CD4-positive, alpha-beta T cell treated with Interleukin-4 for 4 hours (primary cell): ENCODE measurements at regions not wholly inside any gene's neighbourhood (a gene's known extent, or its start where the extent isn't known, plus 50 kb on each side); places are given as distances from the start of the nearest gene placed in this dataset.

Experiments used
- DNase-seq: peaks from one replicate; pipeline ENCODE4 v3.0.0-alpha.2; 2020

DNA sequence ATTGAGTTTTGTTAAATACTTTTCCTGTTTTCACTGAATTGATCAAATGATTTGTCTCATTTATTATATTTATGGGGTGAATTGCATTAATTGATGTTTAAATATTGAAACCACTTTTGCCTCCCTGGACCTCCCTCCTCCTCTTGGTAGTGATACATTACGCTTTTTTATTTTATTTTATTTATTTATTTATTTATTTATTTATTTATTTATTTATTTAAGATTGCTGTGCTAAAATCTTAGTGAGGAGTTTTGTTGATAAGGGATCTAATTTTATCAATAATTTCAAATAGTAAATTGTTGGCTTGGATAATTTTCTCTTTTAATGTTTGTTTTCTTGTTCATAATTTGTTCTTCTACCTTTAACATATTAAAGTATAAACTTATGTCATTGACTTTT, 1281.0 kb upstream of the NXPH2 start:
- DNase-seq, result no peak

DNA sequence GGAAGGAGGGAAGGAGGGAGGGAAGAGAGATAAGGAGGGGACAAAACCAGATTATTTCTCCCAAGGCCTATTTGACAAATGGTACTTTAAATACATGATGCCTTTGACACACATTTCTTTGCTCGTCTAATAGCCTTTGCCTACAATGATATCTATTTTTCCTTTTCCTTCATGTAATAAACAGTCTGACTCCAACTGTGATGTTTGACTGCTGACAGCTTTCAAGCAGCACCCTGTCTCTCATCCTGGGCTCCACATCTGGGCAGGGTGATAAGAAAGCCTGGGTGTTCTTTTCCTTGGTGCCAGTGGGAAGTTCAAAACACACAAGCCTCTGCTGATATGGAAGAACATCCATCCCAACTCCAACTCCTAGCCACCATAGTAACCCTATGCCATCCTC, 1277.7 kb upstream of the NXPH2 start:
- no peak for DNase-seq

DNA sequence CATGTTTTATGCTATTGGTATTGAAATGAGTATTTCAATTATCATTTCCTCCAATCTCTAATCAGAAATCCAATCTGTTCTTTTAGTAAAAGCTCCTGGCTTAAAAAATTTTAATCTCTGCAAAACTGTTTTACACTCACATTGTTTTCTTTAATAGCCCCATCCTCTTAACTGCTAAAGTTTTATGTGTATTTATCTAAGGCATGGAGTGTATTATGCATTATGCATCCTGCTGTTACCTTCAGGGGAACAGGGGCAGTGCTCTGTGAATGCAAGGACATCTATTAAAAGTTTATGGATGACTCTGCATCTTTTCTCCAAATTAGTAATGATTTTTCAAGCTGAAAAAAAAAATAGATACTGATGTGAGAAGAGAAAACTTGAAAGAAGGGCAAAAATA, 1261.6 kb upstream of the NXPH2 start:
- no peak for DNase-seq

DNA sequence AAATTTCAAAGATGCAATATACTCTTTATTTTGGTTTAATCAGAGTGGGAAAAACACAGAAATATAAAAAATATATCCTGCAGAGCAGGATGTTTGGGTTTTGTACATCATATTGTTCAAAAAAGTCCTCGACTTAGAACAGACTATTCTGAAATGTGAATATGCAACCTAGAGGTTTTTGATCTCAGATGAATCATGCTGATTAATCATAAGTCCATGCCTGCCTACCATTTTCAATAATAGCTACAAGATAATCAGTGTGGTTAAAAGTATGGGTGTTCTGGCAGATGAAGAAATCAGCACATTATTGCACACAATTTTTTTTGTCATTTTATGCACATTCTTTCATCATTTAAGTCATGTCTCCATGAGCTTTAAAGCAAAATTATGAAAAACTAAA, 1261.0 kb upstream of the NXPH2 start:
- no peak for DNase-seq

DNA sequence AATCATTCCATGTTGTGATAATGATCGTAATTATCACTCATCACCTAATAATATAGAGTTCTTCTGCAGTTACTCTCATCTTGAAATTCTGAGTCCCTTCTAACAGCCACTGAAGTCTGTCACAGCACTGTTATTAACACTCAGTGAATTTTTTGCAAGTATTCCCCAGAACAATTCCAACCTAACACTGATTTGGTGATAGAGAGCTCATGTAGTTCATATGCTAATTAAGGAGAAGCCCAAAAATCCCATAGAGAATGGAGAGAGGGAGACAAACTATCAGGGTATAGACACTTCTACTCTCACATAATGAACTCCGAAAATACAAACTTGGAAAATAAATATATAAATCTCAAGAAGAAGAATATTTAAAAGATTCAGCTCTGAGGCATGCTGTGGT, 1253.4 kb upstream of the NXPH2 start:
- no peak for DNase-seq

GRCh38 chr2:140027966-140028365, 1247.8 kb upstream of the NXPH2 start:
- DNase-seq, result no peak

GRCh38 chr2:140027320-140027719, 1247.1 kb upstream of the NXPH2 start:
- DNase-seq, result no peak

- DNase-seq, result no peak
Measured at GRCh38 chr2:140023291-140023690, 1243.1 kb upstream of the NXPH2 start.

- DNase-seq, result no peak
Measured at GRCh38 chr2:140018541-140018940, 1238.4 kb upstream of the NXPH2 start.

DNA sequence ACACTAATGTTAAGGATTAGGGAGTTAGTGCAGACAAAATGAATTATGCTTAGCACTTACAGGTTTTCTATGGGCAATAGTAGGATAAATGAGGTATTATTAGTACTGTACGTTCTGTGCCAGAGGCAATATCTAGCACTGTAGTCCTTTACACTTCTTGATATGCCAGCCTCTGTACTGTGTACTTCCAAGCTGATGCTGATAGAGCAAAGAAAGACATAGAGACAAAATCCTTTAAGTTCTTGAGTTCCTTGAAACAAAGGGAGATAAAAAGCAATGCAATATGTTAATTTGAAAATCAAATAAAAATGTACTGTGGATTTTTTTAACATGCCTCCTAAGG, 1234.0 kb upstream of the NXPH2 start:
- DNase-seq, result no peak

- DNase-seq, result no peak
Measured at GRCh38 chr2:140013545-140014203, 1233.5 kb upstream of the NXPH2 start.

DNA sequence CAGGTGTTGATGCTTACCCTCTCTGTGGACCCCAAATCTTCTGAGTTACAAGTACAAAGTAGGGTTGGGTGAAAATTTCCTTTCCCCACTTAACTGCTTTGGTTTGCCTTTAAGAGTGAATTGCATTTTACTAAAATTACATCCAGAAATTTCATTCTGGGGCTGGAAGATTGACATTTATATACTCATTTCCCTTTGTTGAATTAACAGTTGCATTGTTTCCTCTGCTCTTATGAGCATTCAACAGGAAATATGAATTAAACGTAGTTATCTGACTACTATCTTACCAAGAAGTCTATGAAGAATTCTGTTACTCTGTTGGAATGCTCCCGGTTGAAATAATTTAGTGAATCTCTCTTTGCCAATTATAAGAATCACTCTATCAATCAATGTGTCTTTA, 1231.1 kb upstream of the NXPH2 start:
- no peak for DNase-seq

DNA sequence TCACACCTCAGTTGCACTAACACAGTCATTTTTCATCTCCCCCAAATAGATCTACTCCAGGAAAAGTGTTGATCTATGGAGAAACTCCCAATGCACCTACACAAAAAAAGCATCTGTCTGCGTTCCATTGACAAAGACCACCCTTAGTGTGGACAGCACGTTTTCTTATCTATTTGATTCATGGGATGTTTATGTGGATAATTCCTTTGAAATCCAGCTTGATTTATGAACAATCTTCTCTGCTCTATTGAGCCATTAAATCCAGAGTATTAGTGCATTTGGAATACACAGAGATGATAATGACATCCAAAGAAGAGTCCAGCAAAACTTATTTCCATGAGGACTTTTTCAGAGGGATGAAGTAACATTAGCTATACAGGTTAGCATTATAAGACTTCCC, 1221.9 kb upstream of the NXPH2 start:
- no peak for DNase-seq

- no peak for DNase-seq
Measured at GRCh38 chr2:139992711-139993345, 1212.6 kb upstream of the NXPH2 start.

DNA sequence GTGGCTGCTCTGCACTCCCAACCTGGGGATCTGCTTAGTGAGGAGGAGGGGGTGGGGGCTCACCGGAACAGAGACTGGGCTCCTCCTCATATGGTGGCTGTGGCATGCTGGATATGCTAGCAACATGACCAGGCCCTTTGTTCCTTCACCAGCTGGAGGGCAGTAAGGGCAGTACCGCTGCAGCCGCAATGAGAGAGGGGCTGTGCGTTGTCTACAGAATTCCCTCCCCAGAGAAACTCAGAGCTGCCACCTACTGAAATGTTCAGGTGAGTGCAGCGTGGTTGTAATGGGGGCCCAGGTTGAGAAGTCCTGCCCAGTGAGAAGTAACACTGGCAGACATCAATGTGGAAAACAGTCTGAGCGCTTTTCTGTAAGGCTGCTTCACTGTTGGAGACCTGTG, 1211.9 kb upstream of the NXPH2 start:
- no peak for DNase-seq

DNA sequence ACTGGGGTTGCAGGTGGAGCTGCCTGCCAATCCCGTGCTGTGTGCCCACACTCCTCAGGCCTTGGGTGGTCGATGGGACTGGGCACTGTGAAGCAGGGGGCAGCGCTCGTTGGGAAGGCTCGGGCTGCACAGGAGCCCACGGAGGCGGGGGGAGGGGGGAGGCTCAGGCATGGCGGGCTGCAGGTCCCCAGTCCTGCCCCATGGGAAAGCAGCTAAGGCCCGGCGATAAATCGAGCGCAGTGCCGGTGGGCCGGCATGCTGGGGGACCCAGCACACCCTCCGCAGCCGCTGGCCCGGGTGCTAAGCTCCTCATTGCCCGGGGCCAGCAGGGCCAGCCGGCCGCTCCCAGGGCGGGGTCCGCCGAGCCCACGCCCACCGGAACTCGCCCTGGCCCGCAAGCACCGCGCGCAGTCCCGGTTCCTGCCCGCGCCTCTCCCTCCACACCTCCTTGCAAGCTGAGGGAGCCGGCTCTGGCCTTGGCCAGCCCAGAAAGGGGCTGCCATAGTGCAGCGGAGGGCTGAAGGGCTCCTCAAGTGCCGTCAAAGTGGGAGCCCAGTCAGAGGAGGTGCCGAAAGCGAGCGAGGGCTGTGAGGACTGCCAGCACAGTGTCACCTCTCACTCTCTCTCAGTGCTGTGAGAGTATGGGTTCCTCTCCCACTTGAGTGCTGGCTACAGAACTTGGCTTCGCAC, 1210.6 kb upstream of the NXPH2 start:
- DNase-seq, result no peak

- DNase-seq, result no peak
Measured at GRCh38 chr2:139969323-139969722, 1189.1 kb upstream of the NXPH2 start.

DNA sequence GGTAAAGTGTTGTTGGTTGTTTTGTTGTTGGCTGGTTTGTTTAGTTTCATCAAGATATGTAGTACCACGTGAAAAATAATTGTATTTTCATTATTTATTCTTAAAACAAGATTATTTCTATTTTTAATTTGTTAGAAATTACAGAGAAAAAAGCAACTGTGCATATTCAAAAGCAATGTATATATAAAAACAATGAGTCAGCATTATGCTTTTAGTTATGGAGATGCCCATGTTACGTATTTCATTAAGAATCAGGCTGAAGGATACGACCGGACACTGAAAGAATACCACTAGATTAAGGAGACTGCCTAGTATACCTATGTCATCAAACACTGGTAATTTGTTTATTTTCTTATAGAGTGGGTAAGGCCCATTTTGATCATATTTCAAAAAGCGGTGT, 1188.4 kb upstream of the NXPH2 start:
- DNase-seq, result no peak

DNA sequence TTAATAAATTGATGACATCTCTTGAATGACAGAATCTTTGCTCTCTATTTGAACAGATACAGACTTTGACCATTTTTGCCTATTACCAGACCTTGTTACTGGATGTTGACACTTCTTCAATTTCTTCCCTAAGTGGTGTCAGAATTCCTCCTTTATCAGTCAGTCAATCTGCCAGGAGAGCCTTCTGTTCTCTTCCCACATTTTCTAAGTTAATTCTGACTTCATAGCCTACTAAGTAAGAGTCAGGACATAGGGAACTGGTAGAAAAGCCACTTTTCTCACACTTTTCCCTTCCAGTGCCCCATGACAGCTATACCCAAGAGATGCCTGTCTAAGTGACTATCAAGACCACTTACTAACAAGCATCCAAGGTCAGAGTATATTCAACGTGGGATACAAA, 1187.5 kb upstream of the NXPH2 start:
- DNase-seq, result no peak

GRCh38 chr2:139964721-139965440, 1184.7 kb upstream of the NXPH2 start:
- no peak for DNase-seq

DNA sequence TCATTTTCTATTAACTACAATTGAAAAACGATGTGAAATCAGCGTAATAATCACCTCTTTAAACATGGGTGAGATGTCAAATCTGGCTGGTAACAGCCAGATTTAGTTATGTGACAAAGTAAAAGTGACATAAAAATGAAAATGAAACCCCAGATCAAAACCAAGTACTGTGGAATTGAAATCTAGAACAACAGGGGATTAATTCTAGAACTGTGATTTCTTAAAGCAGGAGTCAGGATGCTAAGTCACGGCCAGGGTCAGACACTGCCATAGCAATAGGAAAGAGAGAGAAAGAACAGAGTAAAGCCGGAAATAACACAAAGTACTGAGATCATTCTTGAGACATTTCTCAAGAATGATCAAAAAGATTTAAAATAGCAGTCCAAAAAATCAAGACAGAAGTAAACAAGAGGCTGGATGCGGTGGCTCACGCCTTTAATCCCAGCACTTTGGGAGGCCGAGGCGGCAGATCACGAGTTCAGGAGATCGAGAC, 1183.7 kb upstream of the NXPH2 start:
- no peak for DNase-seq

DNA sequence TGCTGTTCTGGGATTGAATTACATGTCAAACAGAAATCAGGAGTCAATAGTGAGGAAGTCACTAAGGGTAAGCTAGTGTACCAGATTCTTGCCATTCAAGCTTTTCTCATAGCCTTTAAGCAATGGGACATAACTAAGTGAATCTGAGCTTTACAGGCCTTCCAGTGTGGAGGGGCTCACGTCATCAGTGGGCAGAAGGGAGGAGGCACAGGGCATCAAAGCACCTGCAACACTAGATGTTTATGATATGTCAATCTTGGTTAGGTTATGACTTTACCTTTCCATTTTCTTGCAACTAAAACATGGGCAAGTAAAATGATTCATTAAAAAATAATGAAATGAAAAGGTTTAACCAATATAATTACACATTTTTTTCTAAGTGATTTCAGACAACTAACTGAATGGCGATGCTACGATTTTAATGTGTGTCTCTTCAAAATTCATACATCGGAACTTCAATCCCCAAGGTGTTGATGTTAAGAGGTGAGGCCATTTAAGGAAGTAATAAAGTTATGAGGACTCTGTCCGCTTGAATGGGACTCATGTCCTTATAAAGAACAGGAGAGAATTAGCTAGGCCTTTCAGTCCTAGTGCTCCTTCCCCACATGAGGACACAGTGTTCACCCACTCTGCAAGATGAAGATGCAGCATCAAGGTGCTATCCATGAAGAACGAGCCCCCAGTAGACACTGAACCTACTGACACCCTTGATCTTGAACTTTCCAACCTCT, 1169.2 kb upstream of the NXPH2 start:
- DNase-seq, result no peak

DNA sequence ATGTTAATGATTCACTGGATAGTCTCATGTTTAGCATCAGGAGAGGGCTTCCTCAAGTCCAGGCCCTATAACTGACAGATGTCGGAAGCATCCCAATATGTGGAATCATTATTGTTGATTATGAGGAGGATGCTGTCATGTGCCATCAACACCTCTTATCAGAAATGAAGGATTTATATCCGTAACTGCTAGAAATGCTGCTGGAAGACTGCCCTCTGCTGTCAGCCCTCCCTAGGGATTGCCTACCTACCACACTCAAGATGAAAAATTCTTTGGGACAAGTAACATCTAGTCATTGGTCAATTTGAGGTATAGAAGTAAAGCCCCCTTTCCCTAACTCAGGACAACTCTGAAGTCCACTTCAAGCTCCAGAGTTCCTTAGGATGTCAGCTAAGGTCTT, 1166.5 kb upstream of the NXPH2 start:
- DNase-seq, result no peak
